ENCODE measurements at regions not wholly inside any gene's neighbourhood (a gene's known extent, or its start where the extent isn't known, plus 50 kb on each side); places are given as distances from the start of the nearest gene placed in this dataset.

GRCh38 chr13:57409121-57409520, 222.4 kb upstream of the PCDH17 start:
- Histone ChIP-seq H3K4me2 (ENCODE audit: low read depth, low read length, poor library complexity, severe bottlenecking) (no peak overlapping the region), H3K4me1 (ENCODE audit: low read length) (no peaks in the 10 kb centered on the region), H3K9me3 (ENCODE audit: low read length) (peaks cover 32% of the 10 kb centered on the region), H2AFZ (ENCODE audit: low read length) (no peak overlapping the region), H3K79me2 (ENCODE audit: low read length) (no peaks in the 10 kb centered on the region), H4K20me1 (ENCODE audit: insufficient read depth, low read depth, low read length) (no peaks in the 10 kb centered on the region), H3K9ac (ENCODE audit: low read length) (no peak overlapping the region), H3K27me3 (ENCODE audit: low read length) (no peaks in the 10 kb centered on the region), H3K4me3 (ENCODE audit: low read length) (no peak overlapping the region), H3K27ac (ENCODE audit: low read length) (no peak overlapping the region), H3K9me2 (replicated peaks; ENCODE audit: insufficient read depth, low read length) (no peaks in the 10 kb centered on the region), H3K36me3 (ENCODE audit: insufficient read depth, low read length) (no peaks in the 10 kb centered on the region)
- no peak for DNase-seq

GRCh38 chr13:57409656-57410055, 221.9 kb upstream of the PCDH17 start:
- H3K36me3 ChIP-seq (ENCODE audit: insufficient read depth, low read length) = no peaks in the 10 kb centered on the region
- H2AFZ ChIP-seq (ENCODE audit: low read length) = no peak overlapping the region
- H3K9me2 ChIP-seq (replicated peaks; ENCODE audit: insufficient read depth, low read length) = no peaks in the 10 kb centered on the region
- DNase-seq = no peak
- H3K9me3 ChIP-seq (ENCODE audit: low read length) = peaks cover 32% of the 10 kb centered on the region
- H3K27ac ChIP-seq (ENCODE audit: low read length) = no peak overlapping the region
- H3K4me1 ChIP-seq (ENCODE audit: low read length) = no peaks in the 10 kb centered on the region
- H4K20me1 ChIP-seq (ENCODE audit: insufficient read depth, low read depth, low read length) = no peaks in the 10 kb centered on the region
- H3K4me2 ChIP-seq (ENCODE audit: low read depth, low read length, poor library complexity, severe bottlenecking) = no peak overlapping the region
- H3K27me3 ChIP-seq (ENCODE audit: low read length) = no peaks in the 10 kb centered on the region
- H3K9ac ChIP-seq (ENCODE audit: low read length) = no peak overlapping the region
- no peaks in the 10 kb centered on the region for H3K79me2 ChIP-seq (ENCODE audit: low read length)
- H3K4me3 ChIP-seq (ENCODE audit: low read length) = no peak overlapping the region

GRCh38 chr13:57418067-57418677, 213.4 kb upstream of the PCDH17 start:
- H3K27ac ChIP-seq (ENCODE audit: low read length) = no peak overlapping the region

GRCh38 chr13:57424379-57424778, 207.2 kb upstream of the PCDH17 start:
- H3K4me1 ChIP-seq (ENCODE audit: low read length) = no peaks in the 10 kb centered on the region

More at GRCh38 chr13:57418067-57418677, 213.4 kb upstream of the PCDH17 start:
- Histone ChIP-seq H3K9me2 (replicated peaks; ENCODE audit: insufficient read depth, low read length) (no peaks in the 10 kb centered on the region), H3K4me2 (ENCODE audit: low read depth, low read length, poor library complexity, severe bottlenecking) (no peak overlapping the region), H2AFZ (ENCODE audit: low read length) (no peak overlapping the region), H3K36me3 (ENCODE audit: insufficient read depth, low read length) (no peaks in the 10 kb centered on the region), H3K79me2 (ENCODE audit: low read length) (no peaks in the 10 kb centered on the region), H3K4me1 (ENCODE audit: low read length) (no peaks in the 10 kb centered on the region), H4K20me1 (ENCODE audit: insufficient read depth, low read depth, low read length) (no peaks in the 10 kb centered on the region), H3K9me3 (ENCODE audit: low read length) (peaks cover 33% of the 10 kb centered on the region), H3K9ac (ENCODE audit: low read length) (no peak overlapping the region), H3K27me3 (ENCODE audit: low read length) (no peaks in the 10 kb centered on the region), H3K4me3 (ENCODE audit: low read length) (no peak overlapping the region)
- no peak for DNase-seq

GRCh38 chr13:57425531-57425930, 206.0 kb upstream of the PCDH17 start:
- no peak overlapping the region for H2AFZ ChIP-seq (ENCODE audit: low read length)
- no peak overlapping the region for H3K4me2 ChIP-seq (ENCODE audit: low read depth, low read length, poor library complexity, severe bottlenecking)
- no peak overlapping the region for H3K4me3 ChIP-seq (ENCODE audit: low read length)
- H3K36me3 ChIP-seq (ENCODE audit: insufficient read depth, low read length) = no peaks in the 10 kb centered on the region
- no peaks in the 10 kb centered on the region for H3K4me1 ChIP-seq (ENCODE audit: low read length)
- no peak overlapping the region for H3K9ac ChIP-seq (ENCODE audit: low read length)
- H3K79me2 ChIP-seq (ENCODE audit: low read length) = no peaks in the 10 kb centered on the region
- no peaks in the 10 kb centered on the region for H4K20me1 ChIP-seq (ENCODE audit: insufficient read depth, low read depth, low read length)
- no peak for DNase-seq
- H3K27ac ChIP-seq (ENCODE audit: low read length) = no peak overlapping the region
- no peaks in the 10 kb centered on the region for H3K9me2 ChIP-seq (replicated peaks; ENCODE audit: insufficient read depth, low read length)
- no peaks in the 10 kb centered on the region for H3K27me3 ChIP-seq (ENCODE audit: low read length)
- peaks cover 41% of the 10 kb centered on the region for H3K9me3 ChIP-seq (ENCODE audit: low read length)

More at GRCh38 chr13:57424379-57424778, 207.2 kb upstream of the PCDH17 start:
- no peak overlapping the region for H2AFZ ChIP-seq (ENCODE audit: low read length)
- no peak overlapping the region for H3K27ac ChIP-seq (ENCODE audit: low read length)
- no peaks in the 10 kb centered on the region for H3K79me2 ChIP-seq (ENCODE audit: low read length)
- no peaks in the 10 kb centered on the region for H3K9me2 ChIP-seq (replicated peaks; ENCODE audit: insufficient read depth, low read length)
- no peak overlapping the region for H3K4me3 ChIP-seq (ENCODE audit: low read length)
- DNase-seq = no peak
- H4K20me1 ChIP-seq (ENCODE audit: insufficient read depth, low read depth, low read length) = no peaks in the 10 kb centered on the region
- no peak overlapping the region for H3K4me2 ChIP-seq (ENCODE audit: low read depth, low read length, poor library complexity, severe bottlenecking)
- peaks cover 40% of the 10 kb centered on the region for H3K9me3 ChIP-seq (ENCODE audit: low read length)
- H3K9ac ChIP-seq (ENCODE audit: low read length) = no peak overlapping the region
- H3K27me3 ChIP-seq (ENCODE audit: low read length) = no peaks in the 10 kb centered on the region
- no peaks in the 10 kb centered on the region for H3K36me3 ChIP-seq (ENCODE audit: insufficient read depth, low read length)

GRCh38 chr13:57437587-57437986, 194.0 kb upstream of the PCDH17 start:
- Histone ChIP-seq H3K79me2 (ENCODE audit: low read length) (no peaks in the 10 kb centered on the region), H3K27me3 (ENCODE audit: low read length) (no peaks in the 10 kb centered on the region), H3K9me2 (replicated peaks; ENCODE audit: insufficient read depth, low read length) (no peaks in the 10 kb centered on the region), H3K4me3 (ENCODE audit: low read length) (no peak overlapping the region), H3K9me3 (ENCODE audit: low read length) (peaks cover 12% of the 10 kb centered on the region), H3K36me3 (ENCODE audit: insufficient read depth, low read length) (no peaks in the 10 kb centered on the region), H4K20me1 (ENCODE audit: insufficient read depth, low read depth, low read length) (no peaks in the 10 kb centered on the region), H3K27ac (ENCODE audit: low read length) (no peak overlapping the region), H3K4me2 (ENCODE audit: low read depth, low read length, poor library complexity, severe bottlenecking) (no peak overlapping the region), H2AFZ (ENCODE audit: low read length) (no peak overlapping the region), H3K4me1 (ENCODE audit: low read length) (no peaks in the 10 kb centered on the region), H3K9ac (ENCODE audit: low read length) (no peak overlapping the region)
- DNase-seq = no peak

- DNase-seq = no peak
- no peaks in the 10 kb centered on the region for H3K4me1 ChIP-seq (ENCODE audit: low read length)
These were observed 193.5 kb upstream of the PCDH17 start for GRCh38 chr13:57438072-57438471.

GRCh38 chr13:57443494-57443893, 188.1 kb upstream of the PCDH17 start:
- H3K4me3 ChIP-seq (ENCODE audit: low read length) = no peak overlapping the region
- DNase-seq = no peak
- no peaks in the 10 kb centered on the region for H4K20me1 ChIP-seq (ENCODE audit: insufficient read depth, low read depth, low read length)
- H3K27me3 ChIP-seq (ENCODE audit: low read length) = no peaks in the 10 kb centered on the region
- no peaks in the 10 kb centered on the region for H3K9me2 ChIP-seq (replicated peaks; ENCODE audit: insufficient read depth, low read length)
- H3K4me1 ChIP-seq (ENCODE audit: low read length) = no peaks in the 10 kb centered on the region
- H3K9me3 ChIP-seq (ENCODE audit: low read length) = peaks cover 34% of the 10 kb centered on the region
- no peak overlapping the region for H3K4me2 ChIP-seq (ENCODE audit: low read depth, low read length, poor library complexity, severe bottlenecking)
- no peak overlapping the region for H3K9ac ChIP-seq (ENCODE audit: low read length)
- H3K79me2 ChIP-seq (ENCODE audit: low read length) = no peaks in the 10 kb centered on the region
- H3K27ac ChIP-seq (ENCODE audit: low read length) = no peak overlapping the region
- H2AFZ ChIP-seq (ENCODE audit: low read length) = no peak overlapping the region
- H3K36me3 ChIP-seq (ENCODE audit: insufficient read depth, low read length) = no peaks in the 10 kb centered on the region

More at GRCh38 chr13:57438072-57438471, 193.5 kb upstream of the PCDH17 start:
- Histone ChIP-seq H2AFZ (ENCODE audit: low read length) (no peak overlapping the region), H3K9me2 (replicated peaks; ENCODE audit: insufficient read depth, low read length) (no peaks in the 10 kb centered on the region), H4K20me1 (ENCODE audit: insufficient read depth, low read depth, low read length) (no peaks in the 10 kb centered on the region), H3K4me3 (ENCODE audit: low read length) (no peak overlapping the region), H3K27ac (ENCODE audit: low read length) (no peak overlapping the region), H3K36me3 (ENCODE audit: insufficient read depth, low read length) (no peaks in the 10 kb centered on the region), H3K4me2 (ENCODE audit: low read depth, low read length, poor library complexity, severe bottlenecking) (no peak overlapping the region), H3K9me3 (ENCODE audit: low read length) (peaks cover 12% of the 10 kb centered on the region), H3K9ac (ENCODE audit: low read length) (no peak overlapping the region), H3K27me3 (ENCODE audit: low read length) (no peaks in the 10 kb centered on the region), H3K79me2 (ENCODE audit: low read length) (no peaks in the 10 kb centered on the region)
